GM12864 (cell line): ENCODE measurements at regions not wholly inside any gene's neighbourhood (a gene's known extent, or its start where the extent isn't known, plus 50 kb on each side); places are given as distances from the start of the nearest gene placed in this dataset.
A peak's percentile ranks its signal among the peaks of the same experiment; 100 is the strongest.

Source experiments
- DNase-seq: peaks from one replicate; pipeline ENCODE4 v3.0.0-alpha.2; 2011; ENCODE audit warnings: low read depth
- H3K4me3 ChIP-seq: 2 replicates; pipeline ENCODE4 v1.5.1; 2011; ENCODE audit warnings: mild to moderate bottlenecking, low read depth, low read length, control low read depth
- CTCF ChIP-seq: IDR thresholded peaks from 2 replicates; pipeline ENCODE4 v1.5.1; 2011; ENCODE audit warnings: low read depth, mild to moderate bottlenecking, moderate library complexity, low read length, control low read depth, inconsistent platforms; ENCODE audit errors: missing control alignments

- H3K4me3 ChIP-seq: no peak overlapping the region
- no peak for TF ChIP-seq CTCF
- no peak for DNase-seq
Observed at GRCh38 chr7:41136551-41136950, 566.3 kb downstream of the INHBA start.

- no peak overlapping the region for H3K4me3 ChIP-seq
- no peak for TF ChIP-seq CTCF
- DNase-seq: no peak
Observed at GRCh38 chr7:41135511-41135910, 567.4 kb downstream of the INHBA start.

- DNase-seq: peak; percentile 49
- no peak overlapping the region for H3K4me3 ChIP-seq
- no peak for TF ChIP-seq CTCF
Observed at GRCh38 chr7:41134300-41135255, 568.3 kb downstream of the INHBA start.

GRCh38 chr7:41133690-41134299 is 569.1 kb downstream of the INHBA start:
- DNase-seq: peak; percentile 4
- H3K4me3 ChIP-seq: no peak overlapping the region
- no peak for TF ChIP-seq CTCF

- no peak overlapping the region for H3K4me3 ChIP-seq
- TF ChIP-seq CTCF: no peak
- DNase-seq: no peak
Observed at GRCh38 chr7:41131956-41132355, 570.9 kb downstream of the INHBA start.

GRCh38 chr7:41130561-41131236 is 572.2 kb downstream of the INHBA start:
- no peak for DNase-seq
- no peak for TF ChIP-seq CTCF
- H3K4me3 ChIP-seq: no peak overlapping the region
